Gastroesophageal sphincter (tissue), 4 donors: ENCODE measurements at regions not wholly inside any gene's neighbourhood (a gene's known extent, or its start where the extent isn't known, plus 50 kb on each side); places are given as distances from the start of the nearest gene placed in this dataset.
"Not testable (repeated sequence)": the region's sequence is repeated elsewhere in the genome, so short reads cannot be mapped to it uniquely, and the experiment has no call there.

ENCODE experiments used
- ATAC-seq: fragments of 150-250 bp; one replicate; pipeline ENCODE4 v1.9.1; 2016; ENCODE audit warnings: mild to moderate bottlenecking, moderate library complexity
- H3K27ac ChIP-seq, 4 donors: fragments of 200-600 bp; sonication (generic) in 3 of 4; 1 replicate in 3 of 4; 2 replicates in 1 of 4; pipeline ENCODE4 v1.5.1; 2016 to 2019
- H3K27me3 ChIP-seq: fragments of 200-600 bp; sonication (generic); one replicate; pipeline ENCODE4 v1.5.1; 2019
- H3K36me3 ChIP-seq, 2 donors: fragments of 200-600 bp; sonication (generic); one replicate each; pipeline ENCODE4 v1.5.1; 2019; ENCODE audit warnings: control low read depth in 1 of 2
- H3K4me1 ChIP-seq, 3 donors: fragments of 200-600 bp; sonication (generic); 1 replicate in 2 of 3; 2 replicates in 1 of 3; pipeline ENCODE4 v1.5.1; 2016 to 2019; ENCODE audit warnings: control low read depth in 2 of 3
- H3K4me3 ChIP-seq, 2 donors: fragments of 200-600 bp; sonication (generic); one replicate each; pipeline ENCODE4 v1.5.1; 2019; ENCODE audit warnings: mild to moderate bottlenecking in 1 of 2, moderate library complexity in 1 of 2
- H3K9me3 ChIP-seq, 3 donors: fragments of 200-600 bp; sonication (generic); one replicate each; pipeline ENCODE4 v1.5.1; 2017 to 2019; ENCODE audit warnings: control low read depth in 2 of 3
- CTCF ChIP-seq, 4 experiments: fragments of 200-600 bp in 2 of 4; fragments of 450-650 bp in 2 of 4; sonication (generic) in 1 of 4; IDR thresholded peaks; one replicate each; pipeline ENCODE4 v1.5.1; 2017 to 2019; ENCODE audit warnings: antibody characterized with exemption in 4 of 4, mild to moderate bottlenecking in 2 of 4, moderate library complexity in 2 of 4
- EP300 ChIP-seq: sonication (generic); formaldehyde crosslinking; IDR thresholded peaks from one replicate; pipeline ENCODE4 v1.6.1; 2017; ENCODE audit warnings: antibody characterized with exemption, mild to moderate bottlenecking
- POLR2A ChIP-seq, 2 donors: fragments of 450-650 bp; IDR thresholded peaks; one replicate each; pipeline ENCODE4 v1.6.1; 2017; ENCODE audit warnings: antibody characterized with exemption in 2 of 2, mild to moderate bottlenecking in 2 of 2, moderate library complexity in 1 of 2
- POLR2AphosphoS5 ChIP-seq: sonication (generic); formaldehyde crosslinking; IDR thresholded peaks from one replicate; pipeline ENCODE4 v1.6.1; 2017; ENCODE audit warnings: antibody characterized with exemption
- WGBS, 2 donors: methylation state at CpG; one replicate each; pipeline ENCODE4 v1.1.5; 2018; ENCODE audit warnings: low coverage in 1 of 2; 5-methylcytosine and 5-hydroxymethylcytosine counted together

DNA sequence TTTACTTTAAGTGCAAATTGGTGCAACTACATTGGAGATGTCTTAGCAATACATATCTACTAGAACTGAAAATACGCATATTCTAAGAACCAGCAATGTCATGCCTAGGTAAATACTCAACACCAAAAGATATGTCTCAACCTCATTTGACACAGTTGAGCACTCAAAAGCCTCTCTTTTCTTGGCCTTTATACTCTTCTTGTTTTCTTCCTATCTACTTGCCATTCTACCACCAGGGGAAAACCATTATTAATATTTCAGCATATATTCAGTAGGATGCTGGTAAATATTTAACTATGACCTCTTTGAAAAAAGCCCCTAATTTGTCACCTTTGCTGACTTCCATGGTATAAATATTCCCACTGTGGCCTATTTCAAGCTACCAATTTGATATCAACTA is 443.8 kb downstream of the LRRC70 start:
- peaks cover 0 to 23% (median 0%) of the 10 kb centered on the region in 3 donors for H3K9me3 ChIP-seq
- H3K4me3 ChIP-seq = no peak overlapping the region
- no peaks in the 10 kb centered on the region for H3K36me3 ChIP-seq
- no peaks in the 10 kb centered on the region for H3K27me3 ChIP-seq
- no peaks in the 10 kb centered on the region for H3K4me1 ChIP-seq
- H3K27ac ChIP-seq = no peak overlapping the region
- ATAC-seq = no peak
- WGBS, 2 donors = 94 to 100% methylated on average over 1 of the region's 1 CpG
- TF ChIP-seq POLR2A (IDR thresholded peaks at IDR 0.05) (no peak), CTCF (IDR thresholded peaks at IDR 0.05) (no peak), EP300 (no peak), POLR2AphosphoS5 (no peak)

- H3K9me3 ChIP-seq = peaks cover 0 to 31% (median 1%) of the 10 kb centered on the region in 3 donors
- H3K27me3 ChIP-seq = no peaks in the 10 kb centered on the region
- ATAC-seq = no peak
- H3K4me1 ChIP-seq = no peaks in the 10 kb centered on the region
- TF ChIP-seq EP300 = no peak
- TF ChIP-seq POLR2A (IDR thresholded peaks at IDR 0.05) = no peak
- TF ChIP-seq POLR2AphosphoS5 = no peak
- no peak for TF ChIP-seq CTCF (IDR thresholded peaks at IDR 0.05)
- WGBS, 2 donors = 44 to 71% methylated on average over 1 of the region's 1 CpG
- no peak overlapping the region for H3K27ac ChIP-seq
- H3K36me3 ChIP-seq = no peaks in the 10 kb centered on the region
- no peak overlapping the region for H3K4me3 ChIP-seq
These were observed 432.5 kb downstream of the LRRC70 start for GRCh38 chr5:63011158-63011557.

GRCh38 chr5:63008195-63008594 is 429.6 kb downstream of the LRRC70 start:
- TF ChIP-seq CTCF (IDR thresholded peaks at IDR 0.05) (no peak), POLR2AphosphoS5 (no peak), EP300 (no peak), POLR2A (IDR thresholded peaks at IDR 0.05) (no peak)

GRCh38 chr5:62994842-62995241 is 416.2 kb downstream of the LRRC70 start:
- not testable (repeated sequence) for H3K4me3 ChIP-seq, ATAC-seq, H3K27me3 ChIP-seq, H3K27ac ChIP-seq, H3K4me1 ChIP-seq, H3K36me3 ChIP-seq
- 57 to 83% methylated on average over 1 of the region's 1 CpG for WGBS, 2 donors
- peaks cover 0 to 27% (median 0%) of the 10 kb centered on the region in 3 donors for H3K9me3 ChIP-seq

More at GRCh38 chr5:63008195-63008594, 429.6 kb downstream of the LRRC70 start:
- Histone ChIP-seq H3K27me3 (no peaks in the 10 kb centered on the region), H3K4me3 (no peak overlapping the region), H3K36me3 (no peaks in the 10 kb centered on the region), H3K9me3 (peaks cover 0 to 39% (median 0%) of the 10 kb centered on the region in 3 donors), H3K4me1 (no peaks in the 10 kb centered on the region), H3K27ac (no peak overlapping the region)
- ATAC-seq = no peak
- 93% methylated on average over 8 of the region's 19 CpGs; no CpG with 5 or more reads in 1 of the 2 donors for whole genome bisulfite sequencing, 2 donors

- ATAC-seq = no peak
- no peak for TF ChIP-seq EP300
- no peak for TF ChIP-seq CTCF (IDR thresholded peaks at IDR 0.05)
- no peak for TF ChIP-seq POLR2A (IDR thresholded peaks at IDR 0.05)
- TF ChIP-seq POLR2AphosphoS5 = no peak
- Histone ChIP-seq H3K4me3 (no peak overlapping the region), H3K27ac (no peak overlapping the region), H3K36me3 (no peaks in the 10 kb centered on the region), H3K4me1 (no peaks in the 10 kb centered on the region), H3K27me3 (no peaks in the 10 kb centered on the region), H3K9me3 (peaks cover 0 to 35% (median 0%) of the 10 kb centered on the region in 3 donors)
- 76 to 88% methylated on average over 1 of the region's 1 CpG for WGBS, 2 donors
These were observed 407.1 kb downstream of the LRRC70 start for GRCh38 chr5:62985749-62986148.
